NCI-H748 (cell line): ENCODE measurements at regions not wholly inside any gene's neighbourhood (a gene's known extent, or its start where the extent isn't known, plus 50 kb on each side); places are given as distances from the start of the nearest gene placed in this dataset.

Source experiments
- DNase-seq: peaks from one replicate; lab custom pipeline; 2025; ENCODE audit not compliant: unreplicated experiment; lab: John Stamatoyannopoulos, UW

DNA sequence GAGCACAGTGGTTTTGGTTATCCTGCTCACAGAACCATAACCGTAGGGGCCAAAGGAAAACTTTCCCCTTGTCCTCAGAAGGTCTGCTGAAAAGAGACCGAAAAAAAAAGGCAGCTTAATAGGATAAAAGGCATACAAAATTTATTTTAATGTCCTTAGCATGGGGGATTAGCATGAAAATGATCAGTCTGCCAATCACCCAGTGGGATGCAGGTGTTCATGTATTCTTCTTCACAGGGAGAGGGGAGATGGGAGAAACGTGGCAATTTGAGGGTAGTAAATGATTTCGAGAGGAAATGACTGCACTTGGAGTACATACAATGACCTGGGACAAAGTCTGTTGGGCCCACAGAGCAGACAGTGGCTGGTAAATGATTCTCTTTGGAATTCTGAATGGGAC is 194.0 kb downstream of the AJAP1 start:
- no peak for DNase-seq

DNA sequence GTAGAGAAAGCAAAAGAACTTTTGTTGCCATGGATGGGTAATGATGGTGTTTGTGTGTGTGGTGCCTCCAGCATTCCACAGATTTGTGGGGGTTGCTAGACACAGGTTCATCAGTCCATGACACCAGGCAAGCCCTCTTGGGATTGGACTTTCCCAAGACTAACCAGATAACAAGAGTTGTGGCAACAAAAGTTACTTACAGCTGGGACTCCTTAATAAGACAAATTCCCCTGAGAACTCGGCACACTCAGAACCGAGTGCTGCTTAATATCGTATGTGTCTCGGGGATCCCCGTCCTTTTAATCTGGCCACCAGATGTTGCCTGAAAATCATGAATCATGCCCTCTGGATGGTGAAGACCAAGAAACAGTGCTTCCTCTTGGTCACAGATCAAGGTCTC is 193.3 kb downstream of the AJAP1 start:
- no peak for DNase-seq
